NCI-H345 (cell line): ENCODE measurements at regions not wholly inside any gene's neighbourhood (a gene's known extent, or its start where the extent isn't known, plus 50 kb on each side); places are given as distances from the start of the nearest gene placed in this dataset.

Experiments
- DNase-seq: peaks from one replicate; lab custom pipeline; 2025; lab: John Stamatoyannopoulos, UW

- DNase-seq = no peak
These were observed 518.5 kb downstream of the CD83 start for GRCh38 chr6:14635934-14636591.

DNA sequence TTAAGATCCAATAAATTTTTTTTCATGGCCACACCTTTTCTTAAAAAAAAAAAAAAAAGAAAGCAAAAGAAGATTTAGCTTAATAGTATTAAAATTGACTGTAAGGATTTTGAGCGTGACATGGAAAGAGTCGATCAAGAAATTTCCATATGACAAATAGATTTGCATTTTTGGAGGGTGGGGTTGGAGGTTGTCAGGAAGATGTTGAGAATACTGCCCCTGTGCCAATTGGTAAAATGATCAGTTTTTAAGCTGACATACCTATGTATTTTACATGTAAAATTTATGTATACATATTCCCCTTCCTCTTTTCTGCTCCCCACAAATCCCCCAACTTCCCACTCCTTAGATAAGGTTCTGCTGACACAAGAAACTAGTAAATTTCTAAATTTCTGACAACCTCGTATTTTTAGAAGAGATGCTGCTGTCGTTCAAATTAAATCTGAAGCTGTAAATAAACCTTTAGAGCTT is 520.9 kb downstream of the CD83 start:
- no peak for DNase-seq

- DNase-seq = peak; percentile 12
These were observed 521.6 kb downstream of the CD83 start for GRCh38 chr6:14638906-14639761.

DNA sequence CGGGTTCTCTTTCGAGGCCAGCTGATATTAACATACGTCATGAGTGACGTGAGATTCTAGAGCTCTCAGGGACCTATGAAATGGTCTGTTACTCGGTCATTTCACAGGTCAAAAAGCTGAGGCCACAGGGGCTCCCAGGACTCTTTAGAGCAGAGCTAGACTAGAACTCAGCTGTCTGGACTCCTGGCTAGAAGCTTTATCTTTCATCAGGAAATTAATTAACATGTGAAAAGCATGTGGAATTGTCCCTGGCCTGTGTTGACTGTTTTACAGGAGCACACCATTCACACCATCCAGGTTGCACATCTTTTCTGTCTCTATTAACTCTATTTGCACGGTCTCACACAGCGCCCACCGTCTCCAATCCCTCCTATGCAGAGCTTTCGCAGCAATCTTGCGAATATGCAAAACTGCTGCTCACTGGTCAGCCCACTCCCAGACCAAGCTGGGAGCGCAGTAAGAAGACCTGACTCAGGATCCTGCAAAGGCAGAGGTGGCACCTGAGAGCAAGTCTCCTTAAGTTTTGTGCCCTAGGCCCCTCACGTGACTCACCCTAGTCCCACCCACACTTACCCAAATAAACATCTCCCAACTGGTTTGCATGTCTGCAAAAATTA is 522.5 kb downstream of the CD83 start:
- DNase-seq = no peak

DNA sequence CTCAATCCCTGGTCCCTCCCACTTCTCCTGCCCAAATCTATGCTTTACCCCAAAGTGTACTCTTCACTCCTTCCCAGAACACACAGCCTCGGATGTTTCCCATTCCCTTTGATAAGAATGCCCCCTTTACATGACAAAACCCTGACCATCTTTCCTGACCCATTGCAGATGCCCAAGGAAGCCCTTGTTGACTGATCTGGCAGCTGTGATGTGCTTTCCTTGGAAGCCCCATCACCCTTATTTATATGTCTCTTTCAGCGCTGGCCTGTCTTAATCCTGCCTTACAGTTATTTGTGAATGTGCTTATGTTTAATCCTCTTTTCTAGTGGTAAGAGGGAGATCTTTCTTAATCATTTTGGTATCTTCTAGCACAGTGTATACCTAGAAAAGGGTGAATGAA is 523.1 kb downstream of the CD83 start:
- DNase-seq = no peak

DNA sequence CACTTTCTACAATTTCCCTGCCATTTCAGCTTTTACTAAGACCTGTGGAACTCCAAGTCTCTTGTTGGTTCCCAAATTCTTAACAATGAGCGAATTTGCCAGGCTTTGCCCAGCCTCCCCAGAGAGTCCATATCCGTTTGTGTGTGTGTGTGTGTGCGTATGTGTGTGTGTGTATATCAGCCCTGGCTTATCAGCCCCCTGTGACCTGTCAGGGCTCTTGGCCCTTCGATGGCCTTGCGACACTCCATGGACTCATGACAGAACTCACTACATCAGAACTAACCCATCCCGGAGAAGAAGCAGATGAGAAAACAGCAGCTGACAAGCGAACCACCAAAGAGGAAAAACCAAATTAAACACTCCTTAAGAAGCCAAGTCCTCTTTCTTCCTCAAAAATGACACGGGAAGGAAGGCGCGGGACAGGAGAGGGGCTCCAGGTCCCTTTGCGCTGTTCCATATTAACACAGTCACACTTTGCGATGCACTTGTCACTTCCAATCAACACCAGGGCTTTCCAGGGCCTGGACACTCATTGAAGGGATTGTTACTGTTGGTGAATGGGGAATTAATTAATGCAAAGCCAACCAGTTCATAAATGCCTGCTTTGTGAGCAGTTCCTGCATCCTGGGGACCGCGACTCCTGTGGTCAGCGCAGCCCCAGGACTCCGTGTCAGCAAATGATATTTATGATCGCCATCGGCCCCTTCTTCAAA is 524.0 kb downstream of the CD83 start:
- no peak for DNase-seq

DNA sequence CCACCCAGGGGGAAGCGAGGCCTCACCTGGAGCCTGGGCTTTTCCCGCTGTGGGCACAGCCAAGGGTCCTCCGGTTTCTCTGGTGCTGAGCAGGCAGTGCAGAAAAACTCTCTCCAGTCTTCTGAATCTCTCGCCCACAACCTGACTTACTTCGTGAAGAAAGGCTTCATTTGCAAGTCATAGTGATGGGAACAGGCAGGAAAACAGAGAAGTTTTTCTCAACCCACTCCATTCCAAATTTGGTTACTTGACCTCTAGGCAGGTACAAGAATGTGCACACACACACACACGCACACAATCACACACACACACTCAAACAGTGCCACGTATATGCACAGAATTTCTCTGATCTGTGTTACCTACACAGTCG is 524.5 kb downstream of the CD83 start:
- DNase-seq = no peak

GRCh38 chr6:14642842-14643241 is 525.3 kb downstream of the CD83 start:
- DNase-seq = no peak

- DNase-seq = no peak
These were observed 526.8 kb downstream of the CD83 start for GRCh38 chr6:14644381-14644780.

GRCh38 chr6:14645221-14645620 is 527.6 kb downstream of the CD83 start:
- no peak for DNase-seq

GRCh38 chr6:14645841-14646240 is 528.3 kb downstream of the CD83 start:
- no peak for DNase-seq

DNA sequence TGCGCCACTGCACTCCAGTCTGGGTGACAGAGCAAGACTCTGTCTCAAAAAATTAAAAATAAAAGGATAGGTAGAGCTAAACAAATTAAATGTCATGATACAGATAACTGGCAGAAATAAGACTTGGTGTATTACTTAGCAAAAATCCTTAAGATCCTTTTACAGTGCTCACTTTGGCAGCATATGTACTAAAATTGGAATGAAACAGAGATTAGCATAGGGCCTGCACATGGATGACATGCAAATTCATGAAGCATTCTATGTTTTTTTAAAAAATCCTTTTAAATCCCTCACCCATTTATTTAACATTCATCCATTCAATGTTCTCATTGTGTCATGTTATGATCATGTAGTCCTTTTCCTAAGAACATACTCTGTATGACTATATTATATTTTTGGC is 528.8 kb downstream of the CD83 start:
- DNase-seq = no peak

- no peak for DNase-seq
These were observed 529.8 kb downstream of the CD83 start for GRCh38 chr6:14647357-14647756.

DNA sequence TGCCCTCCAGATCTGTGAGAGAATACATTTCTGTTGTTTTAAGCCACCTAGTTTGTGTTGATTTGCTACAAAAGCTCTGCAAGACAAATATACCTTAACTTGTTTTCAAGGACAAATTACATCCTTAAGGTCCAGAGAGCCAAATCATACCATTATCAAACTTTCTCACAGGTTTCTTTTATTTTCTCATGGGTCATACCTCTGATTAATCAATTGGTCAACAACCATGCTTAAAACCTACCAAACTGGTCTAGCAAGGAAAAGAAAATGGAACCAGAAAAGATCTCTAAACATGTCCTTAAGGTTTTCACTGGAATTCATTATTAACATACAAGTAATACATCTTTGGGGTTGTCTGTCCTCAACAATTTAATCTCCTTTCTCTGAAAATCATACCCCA is 535.0 kb downstream of the CD83 start:
- no peak for DNase-seq

- no peak for DNase-seq
These were observed 537.9 kb downstream of the CD83 start for GRCh38 chr6:14655201-14656061.

DNA sequence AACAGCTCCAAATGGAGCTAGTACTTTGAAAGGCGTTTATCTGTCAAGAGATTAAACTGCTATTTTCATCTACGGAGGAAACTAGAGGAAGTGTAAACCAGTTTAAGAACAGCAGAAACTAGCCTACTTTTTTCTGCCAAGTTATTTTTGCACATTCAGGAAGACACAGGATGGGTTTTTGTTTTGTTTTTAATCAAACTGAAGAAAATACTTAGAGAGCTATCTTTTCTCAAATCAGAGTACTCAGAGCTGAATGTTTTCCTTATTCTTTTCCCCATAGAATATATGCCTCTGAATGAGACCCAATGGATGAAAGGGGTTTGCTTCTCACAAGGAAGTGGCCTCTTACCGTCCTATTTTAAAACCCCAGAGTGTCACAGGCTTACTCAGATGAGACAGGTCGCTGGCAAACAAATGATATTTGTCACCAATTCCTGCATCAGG is 538.5 kb downstream of the CD83 start:
- DNase-seq = no peak

DNA sequence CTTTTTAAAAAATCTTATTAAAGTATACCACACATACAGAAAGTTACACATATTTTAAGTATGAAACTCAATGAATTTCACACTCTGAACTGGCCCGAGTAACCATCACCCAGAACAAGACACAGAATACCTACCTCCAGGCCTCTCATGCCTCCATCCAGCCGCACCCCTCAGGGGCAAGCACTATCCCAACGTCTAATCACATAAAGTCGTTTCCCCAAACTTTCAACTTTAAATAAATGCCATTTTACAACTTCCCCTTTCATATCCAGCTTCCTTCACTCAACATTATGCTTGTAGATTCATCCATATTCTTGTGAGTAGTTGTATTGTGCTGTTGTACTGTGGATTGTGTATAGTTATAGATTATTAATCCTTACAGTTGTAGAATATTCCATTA is 539.1 kb downstream of the CD83 start:
- DNase-seq = no peak

- no peak for DNase-seq
These were observed 540.5 kb downstream of the CD83 start for GRCh38 chr6:14658030-14658429.

- DNase-seq = no peak
These were observed 541.5 kb downstream of the CD83 start for GRCh38 chr6:14658886-14659561.

GRCh38 chr6:14659841-14660240 is 542.3 kb downstream of the CD83 start:
- no peak for DNase-seq
